Mammary epithelial cell (primary cell): ENCODE measurements at regions not wholly inside any gene's neighbourhood (a gene's known extent, or its start where the extent isn't known, plus 50 kb on each side); places are given as distances from the start of the nearest gene placed in this dataset.

Experiments
- CTCF ChIP-seq, 2 donors: IDR thresholded peaks in 1 of 2; conservative IDR thresholded peaks in 1 of 2; 2 replicates each; pipeline ENCODE4 v1.5.1; 2011 to 2012; ENCODE audit warnings: inconsistent platforms in 2 of 2, low read length in 2 of 2, mild to moderate bottlenecking in 2 of 2, control low read depth in 1 of 2, low read depth in 1 of 2; ENCODE audit not compliant: insufficient read depth in 1 of 2; ENCODE audit errors: extremely low read depth in 1 of 2
- EZH2 ChIP-seq: IDR thresholded peaks from 2 replicates; pipeline ENCODE4 v1.6.1; 2012; ENCODE audit warnings: low read length, inconsistent platforms, borderline replicate concordance

DNA sequence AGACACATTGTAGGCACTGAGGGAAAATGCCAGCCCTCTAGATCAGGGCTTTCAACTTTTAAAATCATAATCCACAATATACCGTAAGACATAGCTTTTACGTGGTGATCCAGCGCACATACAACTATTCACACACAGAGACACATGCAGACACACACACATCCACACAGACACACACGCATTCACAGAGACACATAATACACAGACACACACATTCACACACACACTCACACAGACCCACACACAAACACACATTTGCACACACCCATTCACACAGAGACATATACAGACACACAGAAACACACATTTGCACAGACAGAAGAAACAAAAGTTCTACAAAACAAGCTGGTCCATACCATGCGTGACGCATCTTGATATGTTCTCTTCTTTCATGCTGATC, 244.5 kb downstream of the RHOU start:
- TF ChIP-seq CTCF (conservative IDR thresholded peaks at IDR 0.05 in 1 of 2, IDR thresholded peaks at IDR 0.05 in 1 of 2; ENCODE audit: extremely low read depth in 1 of 2, insufficient read depth in 1 of 2, low read depth in 1 of 2, low read length in 2 of 2) (no peak), EZH2 (no peak)
